Endothelial cell of umbilical vein (primary cell): ENCODE measurements at regions not wholly inside any gene's neighbourhood (a gene's known extent, or its start where the extent isn't known, plus 50 kb on each side); places are given as distances from the start of the nearest gene placed in this dataset.

Experiments
- EZH2 ChIP-seq: IDR thresholded peaks from 2 replicates; pipeline ENCODE4 v1.6.1; 2012; ENCODE audit warnings: borderline replicate concordance, low read depth, mild to moderate bottlenecking, moderate library complexity, low read length, inconsistent platforms; ENCODE audit not compliant: severe bottlenecking
- FOS ChIP-seq: IDR thresholded peaks from 2 replicates; pipeline ENCODE4 v1.6.1; 2011; ENCODE audit warnings: mild to moderate bottlenecking, low read length, moderate library complexity, borderline replicate concordance; ENCODE audit not compliant: insufficient read depth
- GATA2 ChIP-seq: IDR thresholded peaks from 2 replicates; pipeline ENCODE4 v1.7.0; 2011; ENCODE audit warnings: low read depth, mild to moderate bottlenecking, moderate library complexity, mixed read lengths, low read length; ENCODE audit not compliant: insufficient read length, insufficient read depth
- JUN ChIP-seq: IDR thresholded peaks from 2 replicates; pipeline ENCODE4 v1.6.1; 2011; ENCODE audit warnings: borderline replicate concordance, low read depth; ENCODE audit not compliant: insufficient read length, insufficient read depth
- MYC ChIP-seq: IDR thresholded peaks from one replicate; pipeline ENCODE4 v1.6.1; 2011; ENCODE audit warnings: mild to moderate bottlenecking, low read depth, low read length
- POLR2A ChIP-seq: IDR thresholded peaks from 2 replicates; pipeline ENCODE4 v1.6.1; 2012; ENCODE audit warnings: low read depth, mild to moderate bottlenecking, control low read depth, low read length
- POLR2AphosphoS5 ChIP-seq: IDR thresholded peaks from 2 replicates; pipeline ENCODE4 v1.6.1; 2012; ENCODE audit warnings: low read depth, mild to moderate bottlenecking, control low read depth, low read length, moderate library complexity; ENCODE audit not compliant: insufficient read depth
- TF ChIP-seq, protein P1 (sequence below), 2 donors: IDR thresholded peaks; 1 replicate in 1 of 2; 2 replicates in 1 of 2; pipeline ENCODE4 v1.5.1; 2011; ENCODE audit warnings: low read length in 2 of 2, mild to moderate bottlenecking in 2 of 2, moderate library complexity in 2 of 2, control low read depth in 1 of 2, inconsistent platforms in 1 of 2, low read depth in 1 of 2; ENCODE audit not compliant: insufficient read depth in 1 of 2; ENCODE audit errors: extremely low read depth in 1 of 2
- TF ChIP-seq, protein P2 (sequence below): IDR thresholded peaks from 2 replicates; pipeline ENCODE4 v1.6.1; 2011; ENCODE audit not compliant: insufficient read depth, insufficient read length

DNA sequence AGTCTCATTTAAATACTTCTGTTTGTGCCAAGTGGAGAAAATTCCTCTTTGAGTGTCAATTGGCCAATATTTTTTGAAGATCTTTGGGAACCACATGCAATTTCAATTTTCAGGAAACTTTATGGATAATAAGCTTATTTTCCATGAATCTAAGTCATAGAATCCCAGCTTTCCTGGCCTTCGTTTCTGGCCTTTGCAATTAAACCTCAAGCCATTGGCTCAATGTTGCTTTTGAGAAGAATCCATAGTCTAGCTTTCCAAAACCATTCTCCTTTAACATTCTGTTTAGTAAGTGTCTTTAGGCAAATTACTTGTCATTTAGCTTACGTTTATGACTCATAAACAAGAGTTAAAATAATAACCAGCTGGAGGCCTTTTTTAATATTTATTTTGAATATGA, 145.0 kb upstream of the FTMT start:
- TF ChIP-seq EZH2 (no peak), POLR2A (no peak), MYC (no peak), POLR2AphosphoS5 (no peak), GATA2 (no peak), FOS (no peak), JUN (no peak)
- TF ChIP-seq, protein P1, sequence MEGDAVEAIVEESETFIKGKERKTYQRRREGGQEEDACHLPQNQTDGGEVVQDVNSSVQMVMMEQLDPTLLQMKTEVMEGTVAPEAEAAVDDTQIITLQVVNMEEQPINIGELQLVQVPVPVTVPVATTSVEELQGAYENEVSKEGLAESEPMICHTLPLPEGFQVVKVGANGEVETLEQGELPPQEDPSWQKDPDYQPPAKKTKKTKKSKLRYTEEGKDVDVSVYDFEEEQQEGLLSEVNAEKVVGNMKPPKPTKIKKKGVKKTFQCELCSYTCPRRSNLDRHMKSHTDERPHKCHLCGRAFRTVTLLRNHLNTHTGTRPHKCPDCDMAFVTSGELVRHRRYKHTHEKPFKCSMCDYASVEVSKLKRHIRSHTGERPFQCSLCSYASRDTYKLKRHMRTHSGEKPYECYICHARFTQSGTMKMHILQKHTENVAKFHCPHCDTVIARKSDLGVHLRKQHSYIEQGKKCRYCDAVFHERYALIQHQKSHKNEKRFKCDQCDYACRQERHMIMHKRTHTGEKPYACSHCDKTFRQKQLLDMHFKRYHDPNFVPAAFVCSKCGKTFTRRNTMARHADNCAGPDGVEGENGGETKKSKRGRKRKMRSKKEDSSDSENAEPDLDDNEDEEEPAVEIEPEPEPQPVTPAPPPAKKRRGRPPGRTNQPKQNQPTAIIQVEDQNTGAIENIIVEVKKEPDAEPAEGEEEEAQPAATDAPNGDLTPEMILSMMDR (IDR thresholded peaks at IDR 0.05; ENCODE audit: extremely low read depth in 1 of 2, insufficient read depth in 1 of 2, low read depth in 1 of 2, low read length in 2 of 2) = no peak
- TF ChIP-seq, protein P2, sequence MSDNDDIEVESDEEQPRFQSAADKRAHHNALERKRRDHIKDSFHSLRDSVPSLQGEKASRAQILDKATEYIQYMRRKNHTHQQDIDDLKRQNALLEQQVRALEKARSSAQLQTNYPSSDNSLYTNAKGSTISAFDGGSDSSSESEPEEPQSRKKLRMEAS = no peak
